GM19035 (cell line): ENCODE measurements at regions not wholly inside any gene's neighbourhood (a gene's known extent, or its start where the extent isn't known, plus 50 kb on each side); places are given as distances from the start of the nearest gene placed in this dataset.
"Not testable (repeated sequence)": the region's sequence is repeated elsewhere in the genome, so short reads cannot be mapped to it uniquely, and the experiment has no call there.

Experiments
- ATAC-seq: cut with Tn5 transposase; IDR thresholded peaks from one replicate; pipeline ENCODE4 v1.9.1; 2021; ENCODE audit not compliant: unreplicated experiment

DNA sequence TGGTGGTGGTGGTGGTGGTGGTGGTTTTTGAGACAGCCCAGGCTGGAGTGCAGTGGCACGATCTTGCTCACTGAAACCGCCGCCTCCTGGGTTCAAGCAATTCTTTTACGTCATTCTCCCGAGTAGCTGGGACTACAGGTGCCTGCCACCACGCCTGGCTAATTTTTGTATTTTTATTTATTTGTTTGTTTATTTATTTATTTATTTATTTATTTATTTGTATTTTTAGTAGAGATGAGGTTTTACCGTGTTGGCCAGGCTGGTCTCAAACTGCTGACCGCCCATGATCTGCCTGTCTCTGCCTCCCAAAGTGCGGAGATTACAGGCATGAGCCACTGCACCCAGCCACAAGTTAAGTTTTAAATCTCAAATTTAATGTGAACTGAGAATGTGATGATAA lies 126.5 kb downstream of the PCDH18 start:
- ATAC-seq: not testable (repeated sequence)

DNA sequence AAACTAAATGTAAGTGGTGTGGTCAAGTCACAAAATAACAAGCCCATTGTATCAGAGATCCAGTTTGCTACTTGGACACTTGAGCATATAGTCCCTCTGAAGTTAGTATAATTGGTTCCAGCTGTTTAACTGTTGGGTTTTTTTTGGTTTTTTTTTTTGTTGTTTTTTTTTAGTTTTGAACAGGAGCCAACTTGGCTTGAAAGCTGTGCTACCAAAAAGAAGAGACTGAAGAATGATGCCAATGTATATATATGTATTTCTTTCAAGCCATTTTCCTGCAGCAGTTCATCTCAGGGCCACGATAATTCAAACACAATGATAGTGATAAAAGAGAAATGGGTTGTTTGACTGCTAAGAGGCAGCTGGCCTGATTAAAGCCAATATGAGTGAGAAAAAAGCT lies 138.3 kb downstream of the PCDH18 start:
- ATAC-seq: no peak

DNA sequence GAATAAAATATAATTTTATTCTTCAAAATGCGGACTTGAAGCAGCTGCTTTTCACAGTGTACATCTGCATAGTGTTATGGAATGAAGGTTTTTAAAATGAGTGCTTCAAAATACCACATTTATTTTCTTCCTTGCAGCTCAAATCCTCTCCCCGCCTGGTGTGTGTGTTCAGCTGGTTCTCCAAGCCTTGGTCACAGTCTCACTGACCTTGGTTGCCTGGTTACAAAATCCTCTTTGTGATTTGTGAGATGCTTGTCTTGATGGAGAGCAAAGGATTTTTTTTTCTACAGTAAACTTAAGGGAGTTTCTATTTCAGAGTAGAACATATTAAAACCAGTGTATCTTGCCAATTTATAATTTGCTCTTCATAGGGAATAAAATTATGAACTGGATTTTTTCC lies 139.2 kb downstream of the PCDH18 start:
- ATAC-seq: no peak

DNA sequence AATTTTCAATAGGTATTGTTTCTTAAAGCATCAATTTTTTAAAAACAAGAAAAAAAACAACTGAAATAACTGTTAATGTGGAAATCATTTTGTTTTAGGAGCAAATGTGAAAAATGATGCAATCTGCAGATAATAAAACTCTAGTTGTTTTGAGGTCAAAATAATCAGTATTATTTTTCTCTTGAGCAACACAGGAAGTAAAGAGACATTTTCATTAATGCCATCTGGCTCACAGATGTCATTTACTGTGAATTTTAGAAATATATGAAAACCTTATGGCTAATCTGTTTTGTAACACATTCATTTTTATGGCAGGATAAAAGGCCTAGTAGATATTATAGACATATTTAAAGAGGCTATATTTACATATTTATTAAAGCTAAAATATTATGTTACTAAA lies 141.6 kb downstream of the PCDH18 start:
- no peak for ATAC-seq

DNA sequence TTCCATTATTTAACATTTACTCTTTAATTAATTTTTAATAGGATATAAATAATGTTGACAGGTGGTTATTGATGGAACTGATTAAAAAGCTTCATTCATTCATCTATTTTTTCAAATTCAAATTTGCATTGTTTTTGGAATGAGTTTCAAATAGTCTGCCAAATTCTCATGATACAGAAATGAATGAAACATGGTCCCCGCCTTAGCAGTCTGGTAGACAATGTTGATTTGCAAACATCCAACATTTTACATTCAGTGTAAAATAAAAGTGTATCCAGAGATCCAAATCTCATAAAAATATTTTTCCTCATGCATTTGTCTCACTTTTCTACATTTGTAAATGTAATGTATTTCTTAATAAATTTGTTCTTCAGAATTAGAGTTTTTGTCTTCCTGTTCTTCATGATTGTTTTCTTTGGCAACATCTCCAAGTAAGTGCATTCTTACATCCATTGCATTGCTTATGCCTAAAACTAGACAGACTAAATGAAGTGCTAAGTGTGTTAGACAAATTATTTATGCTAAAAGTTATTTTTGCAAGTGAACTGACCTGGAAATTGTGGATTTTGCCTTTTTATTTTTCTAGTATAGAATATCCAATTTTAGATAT lies 142.3 kb downstream of the PCDH18 start:
- no peak for ATAC-seq

DNA sequence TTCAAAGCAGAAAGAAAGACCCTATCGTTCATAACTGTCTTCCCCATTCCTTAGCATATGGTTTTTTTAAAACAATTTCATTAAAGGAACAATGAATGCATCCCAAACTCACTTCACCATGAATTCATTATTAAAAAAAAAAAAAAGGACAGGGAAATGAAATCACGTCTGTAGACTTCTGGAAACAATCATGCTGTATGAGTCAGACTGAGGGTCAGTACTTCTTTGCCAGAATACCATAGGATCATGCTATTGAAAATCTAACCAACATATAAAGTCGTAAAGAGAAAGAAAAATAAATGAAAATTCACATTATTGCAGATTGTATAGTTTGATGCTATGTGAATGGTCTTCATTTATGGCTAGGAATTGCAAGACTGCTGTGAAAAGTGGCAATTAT lies 144.4 kb downstream of the PCDH18 start:
- no peak for ATAC-seq

DNA sequence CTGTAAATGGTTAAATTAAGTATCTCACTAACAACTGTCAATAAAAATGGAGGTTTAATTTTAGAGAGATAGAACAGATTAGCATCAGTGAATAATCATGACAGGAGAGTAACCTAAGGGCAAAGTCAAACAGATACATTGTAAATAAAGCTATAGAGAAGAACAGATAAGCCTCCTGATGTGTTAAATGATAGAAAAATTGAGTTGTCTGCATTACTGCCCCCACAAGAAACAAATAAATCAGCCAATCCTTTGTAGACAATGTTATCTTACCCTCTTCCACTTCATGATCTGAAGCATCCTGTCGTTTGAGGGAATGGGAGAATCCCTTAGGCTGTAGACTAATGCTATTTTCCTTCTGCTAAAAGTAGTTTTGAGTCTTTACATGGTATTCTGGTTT lies 147.8 kb downstream of the PCDH18 start:
- ATAC-seq: no peak

DNA sequence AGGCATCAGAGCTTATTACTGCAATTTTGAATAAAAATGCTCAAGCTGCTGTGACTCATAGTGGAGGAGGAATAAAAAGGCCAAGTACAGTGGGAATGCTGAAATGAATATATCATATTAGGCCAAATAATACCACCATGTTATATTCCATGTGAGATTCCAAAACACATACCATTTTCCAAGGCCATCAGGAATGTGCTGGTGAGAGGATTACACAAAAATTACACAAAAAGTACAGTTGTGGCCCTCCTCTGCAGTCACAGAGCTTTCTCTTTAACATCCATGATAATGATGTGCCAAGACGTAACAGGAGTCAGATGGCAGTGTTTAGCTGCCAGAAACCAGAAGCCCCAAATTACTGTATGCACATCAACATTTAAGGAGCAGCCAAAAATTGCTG lies 153.5 kb downstream of the PCDH18 start:
- ATAC-seq: no peak

DNA sequence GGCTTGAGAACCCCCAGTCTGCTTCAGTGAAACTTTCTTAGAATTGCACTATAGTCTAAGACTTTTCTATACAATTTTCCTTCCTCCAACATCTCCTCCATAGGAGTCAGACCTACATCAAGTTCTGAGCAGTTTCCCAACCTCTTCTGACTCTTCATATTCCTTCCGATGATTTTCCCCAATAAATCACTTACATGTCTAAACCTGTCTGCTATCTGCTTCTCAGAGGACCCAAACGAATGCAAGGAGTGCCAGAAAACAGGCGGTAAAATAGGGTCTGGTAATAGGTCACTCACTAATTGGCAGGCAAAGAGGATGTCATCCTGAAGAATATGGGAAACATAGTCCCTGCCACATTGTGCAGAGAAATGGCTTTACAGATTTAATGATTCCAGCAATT lies 153.9 kb downstream of the PCDH18 start:
- no peak for ATAC-seq

DNA sequence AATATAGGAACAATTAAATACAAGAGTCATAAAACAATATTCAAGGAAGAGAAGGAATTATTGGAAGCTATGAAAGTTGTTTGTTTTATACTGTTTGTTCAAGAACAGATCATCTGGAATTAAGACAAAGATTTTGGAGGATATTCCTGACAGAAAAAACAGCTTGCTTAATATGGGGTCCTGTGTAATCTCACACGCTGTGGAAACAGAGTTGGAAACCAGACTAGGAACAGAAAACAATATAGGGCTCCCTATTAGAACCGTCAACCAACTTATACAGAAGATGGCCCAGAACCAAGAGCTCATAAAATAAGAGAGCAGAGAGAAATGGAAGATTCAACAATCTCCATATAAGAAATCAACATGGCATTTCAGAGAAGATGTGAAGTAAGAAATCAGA lies 156.0 kb downstream of the PCDH18 start:
- no peak for ATAC-seq

DNA sequence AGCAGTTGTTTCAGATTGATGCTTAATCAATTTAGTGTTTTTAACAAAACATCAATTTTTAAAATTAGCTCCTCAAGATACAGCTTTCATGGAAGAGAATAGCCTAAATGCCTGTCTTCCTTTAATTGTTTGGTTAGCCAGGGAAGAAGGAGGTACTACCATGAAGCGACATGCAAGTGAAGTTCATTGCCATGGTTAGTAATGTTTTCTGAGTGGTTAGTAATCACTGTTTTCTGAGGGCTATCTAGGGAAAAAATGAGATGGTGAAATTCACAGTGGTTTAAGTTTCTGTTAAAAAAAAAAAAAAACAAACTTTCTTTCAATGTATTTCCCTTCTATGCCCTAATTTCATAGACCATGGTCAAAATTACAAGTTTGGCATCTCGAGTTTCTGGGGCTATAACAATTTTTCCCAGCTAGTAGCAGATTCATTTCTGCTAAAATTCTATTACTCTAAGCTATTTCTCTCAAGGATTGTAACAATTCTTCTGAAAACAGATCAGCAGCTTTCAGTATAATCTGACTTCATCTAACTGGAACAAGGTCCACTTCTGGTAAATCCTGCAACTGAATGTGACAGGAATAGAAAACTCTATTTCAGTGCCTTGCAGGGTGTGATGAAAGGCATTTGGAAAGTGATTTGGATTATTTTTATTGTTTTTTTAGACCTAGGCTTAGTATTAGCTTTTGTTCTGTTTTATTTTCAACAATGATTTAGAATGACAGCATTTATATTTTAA lies 157.0 kb downstream of the PCDH18 start:
- no peak for ATAC-seq

DNA sequence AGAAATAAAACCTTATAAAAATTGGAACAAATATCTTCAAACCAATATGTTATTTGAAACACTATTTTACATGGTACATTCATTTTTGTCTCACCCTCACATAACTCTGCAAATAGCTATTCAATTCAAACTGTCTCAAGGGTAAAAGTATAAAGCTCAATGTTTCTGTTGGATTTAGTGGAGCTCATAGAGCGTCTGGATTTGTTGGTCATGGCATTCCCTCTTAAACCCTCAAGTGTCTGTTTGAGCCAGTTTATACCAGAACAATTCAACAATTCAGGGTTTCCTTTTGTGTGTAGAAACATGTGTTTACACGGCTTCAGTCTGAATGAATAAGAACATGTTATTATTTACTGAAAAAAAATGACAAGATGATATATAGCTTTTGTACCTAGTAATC lies 161.6 kb downstream of the PCDH18 start:
- no peak for ATAC-seq

DNA sequence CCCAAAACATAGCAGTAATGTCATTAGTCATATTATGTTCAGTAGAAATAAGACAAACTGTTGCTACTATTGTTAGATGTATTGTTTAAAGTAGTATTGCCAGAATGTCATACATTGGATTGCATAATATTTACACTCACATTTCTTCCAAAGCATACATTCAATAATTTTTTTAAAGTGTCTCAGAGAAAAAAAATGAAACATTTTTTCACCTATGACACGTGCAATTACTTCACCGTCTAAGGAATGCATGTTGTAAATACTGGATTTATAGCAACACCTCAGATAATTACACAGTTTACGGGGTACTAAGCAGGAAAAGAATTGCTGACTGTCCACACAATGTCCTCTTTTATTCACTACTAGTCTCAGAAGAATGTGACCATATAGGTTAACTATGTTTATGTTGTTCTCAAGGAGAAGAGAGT lies 162.1 kb downstream of the PCDH18 start:
- ATAC-seq: no peak

DNA sequence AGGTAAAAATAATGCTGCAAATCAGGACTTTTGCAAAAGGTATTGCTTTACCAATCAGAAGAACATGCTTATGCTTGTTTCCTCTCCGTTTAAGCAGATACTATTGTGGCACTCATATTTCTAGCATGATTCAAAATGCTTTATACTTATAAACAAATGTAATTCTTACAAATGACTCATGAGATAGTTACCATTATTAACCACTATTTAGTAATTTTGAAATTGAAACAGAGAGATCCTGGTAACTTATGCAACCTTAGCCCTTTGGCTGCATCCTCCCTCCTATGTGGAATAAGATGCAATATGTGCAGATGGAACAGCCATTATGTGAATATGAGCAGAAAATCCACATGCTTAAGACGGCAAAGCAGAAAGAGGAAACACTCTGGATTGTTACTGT lies 164.7 kb downstream of the PCDH18 start:
- ATAC-seq: no peak

DNA sequence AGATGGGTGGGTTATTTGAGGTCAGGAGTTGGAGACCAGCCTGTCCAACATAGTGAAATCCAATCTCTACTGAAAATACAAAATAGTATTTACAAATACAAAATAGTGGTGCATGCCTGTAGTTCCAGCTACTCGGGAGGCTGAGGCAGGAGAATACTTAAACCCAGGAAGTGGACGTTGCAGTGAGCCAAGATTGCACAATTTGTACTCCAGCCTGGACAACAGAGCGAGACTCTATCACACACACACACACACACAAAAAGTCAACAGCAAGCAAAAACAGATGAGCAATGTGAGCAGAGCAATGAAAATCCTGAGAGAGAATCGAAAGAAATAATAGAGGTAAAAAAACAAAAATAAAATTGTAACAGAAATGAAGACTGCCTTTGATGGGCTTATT lies 168.8 kb downstream of the PCDH18 start:
- no peak for ATAC-seq

DNA sequence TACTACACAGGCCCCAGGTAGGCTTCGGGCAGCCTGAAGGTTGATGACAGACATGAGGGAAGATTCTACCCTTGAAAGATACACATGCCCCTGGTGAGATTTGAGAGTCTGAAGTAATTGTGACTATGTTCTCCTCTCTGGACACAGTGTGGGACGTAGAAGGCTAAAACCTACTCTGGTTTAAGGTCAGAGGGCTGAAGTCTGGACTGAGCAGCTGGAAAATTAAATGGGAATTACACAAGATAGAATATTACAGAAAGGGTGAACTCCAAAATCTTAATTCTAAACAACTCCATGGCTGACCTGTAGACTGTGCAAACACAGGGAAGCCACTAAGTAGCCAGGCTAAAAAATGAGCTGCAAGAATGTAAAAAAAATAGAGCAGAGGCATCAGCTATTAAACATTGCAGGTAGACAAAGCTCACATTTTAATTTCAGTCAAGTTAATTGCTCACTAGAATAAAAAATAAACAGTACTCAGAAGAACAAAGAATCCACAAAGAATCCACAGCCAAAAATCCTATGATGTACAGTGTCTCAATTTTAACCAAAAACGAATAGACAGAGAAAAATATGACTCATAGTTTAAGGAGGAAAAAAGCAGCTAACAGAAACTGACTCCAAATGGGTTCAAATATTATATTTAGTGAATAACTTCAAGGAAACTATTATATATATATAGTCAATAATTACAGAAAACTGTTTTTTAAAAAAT lies 170.4 kb downstream of the PCDH18 start:
- ATAC-seq: no peak

DNA sequence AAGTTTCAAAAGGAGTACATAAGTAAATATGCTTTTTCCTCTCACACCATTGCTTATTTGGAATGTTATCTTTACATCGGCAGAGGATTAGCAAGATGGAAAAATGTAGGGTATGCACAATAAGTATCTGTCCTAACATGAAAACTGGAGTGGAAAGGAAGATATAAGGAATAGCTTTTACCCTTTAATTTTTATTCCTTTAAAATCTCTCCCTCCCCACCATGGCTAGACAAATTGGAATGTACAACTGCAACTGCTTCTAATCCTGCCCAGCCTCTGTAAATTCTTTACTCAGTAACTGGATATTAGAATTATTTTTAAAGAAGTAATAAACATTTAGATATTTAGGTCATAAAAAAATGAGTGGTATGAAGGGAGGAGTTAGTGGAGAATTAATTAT lies 171.5 kb downstream of the PCDH18 start:
- no peak for ATAC-seq

DNA sequence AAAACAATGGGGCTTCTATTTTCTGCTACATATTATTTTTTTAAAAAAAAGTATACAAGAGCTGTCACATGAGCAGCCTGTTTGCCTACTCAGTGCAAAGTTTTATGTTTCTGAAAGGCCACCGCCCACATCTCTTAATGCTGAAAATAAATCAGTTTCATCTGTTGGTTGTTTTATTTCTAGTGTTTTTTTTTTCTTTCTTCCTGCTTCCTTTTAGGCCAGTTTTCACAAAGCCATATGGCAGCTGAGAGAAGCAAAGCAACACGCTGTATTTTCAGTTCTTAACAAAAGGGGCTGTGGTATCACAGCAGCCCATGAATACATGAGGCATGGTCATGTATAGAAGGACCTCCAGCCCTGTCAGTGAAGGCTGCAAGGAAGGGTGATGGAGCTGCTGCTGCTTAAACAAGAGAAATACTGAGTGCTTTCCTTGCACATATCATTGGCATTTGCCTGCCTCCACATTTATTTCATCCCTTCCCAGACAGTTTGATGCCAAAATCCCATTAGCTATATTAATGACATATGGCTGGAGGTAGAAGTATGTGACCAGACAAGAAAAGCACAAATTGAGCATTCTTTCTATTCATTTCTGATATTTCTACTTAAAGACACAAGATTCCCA lies 172.5 kb downstream of the PCDH18 start:
- no peak for ATAC-seq

DNA sequence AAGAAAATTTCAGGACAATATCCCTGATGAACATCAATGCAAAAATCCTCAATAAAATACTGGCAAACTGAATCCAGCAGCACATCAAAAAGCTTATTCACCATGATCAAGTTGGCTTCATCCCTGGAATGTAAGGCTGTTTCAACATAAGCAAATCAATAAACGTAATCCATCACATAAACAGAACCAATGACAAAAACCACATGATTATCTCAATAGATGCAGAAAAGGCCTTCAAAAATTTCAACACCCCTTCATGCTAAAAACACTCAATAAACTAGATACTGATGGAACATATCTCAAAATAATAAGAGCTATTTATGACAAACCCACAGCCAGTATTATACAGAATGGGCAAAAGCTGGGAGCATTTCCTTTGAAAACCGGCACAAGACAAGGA lies 177.7 kb downstream of the PCDH18 start:
- ATAC-seq: not testable (repeated sequence)

DNA sequence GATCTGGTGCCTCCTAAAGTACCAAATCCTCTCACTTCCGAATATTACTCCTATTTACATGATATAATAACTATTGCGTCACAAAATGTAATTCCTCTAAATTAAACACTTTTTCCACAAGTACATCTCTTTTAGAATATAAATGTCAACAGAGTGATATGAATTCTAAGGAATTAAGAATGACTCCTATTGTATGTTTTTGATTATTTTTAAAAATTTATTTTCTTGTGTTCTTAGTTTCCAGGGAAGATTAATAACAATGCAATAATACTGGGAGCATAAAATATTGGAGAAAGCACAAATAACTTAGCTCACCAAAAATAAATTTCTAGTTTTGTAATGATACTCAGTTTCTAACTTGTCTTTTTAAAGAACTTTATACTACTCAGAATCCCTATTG lies 184.9 kb downstream of the PCDH18 start:
- no peak for ATAC-seq

DNA sequence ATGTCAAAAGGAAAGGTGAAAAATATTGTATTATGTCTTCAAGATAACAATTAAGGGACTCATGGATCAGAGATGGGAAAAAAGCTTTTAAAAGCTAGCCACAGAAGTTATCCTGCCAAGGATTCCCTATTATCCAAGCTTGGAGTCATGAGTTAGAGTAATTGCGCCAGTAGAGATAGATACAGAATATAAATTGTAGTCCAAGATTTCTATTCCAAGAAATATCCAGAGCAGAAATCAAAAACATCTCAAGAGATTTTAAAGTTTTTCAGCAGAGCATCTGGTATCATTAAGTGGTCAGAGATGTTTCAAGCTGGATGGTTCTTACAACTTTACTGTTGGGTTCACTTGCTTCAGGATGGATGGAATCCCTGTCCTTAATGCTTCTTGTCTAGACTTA lies 186.7 kb downstream of the PCDH18 start:
- ATAC-seq: no peak

DNA sequence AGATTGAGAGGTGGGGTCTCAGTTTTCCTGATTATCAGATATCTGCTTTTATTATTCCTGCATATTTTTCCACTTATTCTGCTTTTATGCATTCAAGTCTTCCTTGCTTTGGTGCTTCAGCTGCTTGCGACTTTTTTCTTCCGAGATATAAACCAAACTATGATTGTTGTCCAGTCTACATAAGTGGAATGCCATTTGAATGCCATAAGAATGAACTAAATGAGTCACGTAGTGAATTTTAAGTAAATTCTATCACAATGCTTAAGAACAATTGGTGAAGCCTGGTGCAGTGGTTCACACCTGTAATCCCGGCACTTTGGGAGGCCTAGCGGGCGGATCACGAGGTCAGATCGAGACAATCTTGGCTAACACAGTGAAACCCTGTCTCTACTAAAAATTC lies 189.1 kb downstream of the PCDH18 start:
- ATAC-seq: no peak
